ENCODE measurements at regions not wholly inside any gene's neighbourhood (a gene's known extent, or its start where the extent isn't known, plus 50 kb on each side); places are given as distances from the start of the nearest gene placed in this dataset.

- TF ChIP-seq REST (IDR thresholded peaks at IDR 0.05; ENCODE audit: low read depth) (no peak), EGR1 (IDR thresholded peaks at IDR 0.05) (no peak), EP300 (IDR thresholded peaks at IDR 0.05; ENCODE audit: borderline replicate concordance) (no peak), CEBPB (IDR thresholded peaks at IDR 0.05) (no peak), CREB1 (IDR thresholded peaks at IDR 0.05; ENCODE audit: low read depth) (no peak), FOXM1 (IDR thresholded peaks at IDR 0.05; ENCODE audit: borderline replicate concordance, low read depth) (no peak), USF1 (IDR thresholded peaks at IDR 0.05) (no peak), TCF12 (IDR thresholded peaks at IDR 0.05; ENCODE audit: low read depth) (no peak), RAD21 (IDR thresholded peaks at IDR 0.05; ENCODE audit: low read depth) (no peak), YY1 (IDR thresholded peaks at IDR 0.05; ENCODE audit: low read depth) (no peak), TEAD4 (IDR thresholded peaks at IDR 0.05) (no peak), TAF1 (IDR thresholded peaks at IDR 0.05; ENCODE audit: low read depth) (no peak)
- TF ChIP-seq, protein P1, sequence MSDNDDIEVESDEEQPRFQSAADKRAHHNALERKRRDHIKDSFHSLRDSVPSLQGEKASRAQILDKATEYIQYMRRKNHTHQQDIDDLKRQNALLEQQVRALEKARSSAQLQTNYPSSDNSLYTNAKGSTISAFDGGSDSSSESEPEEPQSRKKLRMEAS (IDR thresholded peaks at IDR 0.05): no peak
Observed at GRCh38 chr18:68472701-68473295, 242.1 kb downstream of the TMX3 start.

DNA sequence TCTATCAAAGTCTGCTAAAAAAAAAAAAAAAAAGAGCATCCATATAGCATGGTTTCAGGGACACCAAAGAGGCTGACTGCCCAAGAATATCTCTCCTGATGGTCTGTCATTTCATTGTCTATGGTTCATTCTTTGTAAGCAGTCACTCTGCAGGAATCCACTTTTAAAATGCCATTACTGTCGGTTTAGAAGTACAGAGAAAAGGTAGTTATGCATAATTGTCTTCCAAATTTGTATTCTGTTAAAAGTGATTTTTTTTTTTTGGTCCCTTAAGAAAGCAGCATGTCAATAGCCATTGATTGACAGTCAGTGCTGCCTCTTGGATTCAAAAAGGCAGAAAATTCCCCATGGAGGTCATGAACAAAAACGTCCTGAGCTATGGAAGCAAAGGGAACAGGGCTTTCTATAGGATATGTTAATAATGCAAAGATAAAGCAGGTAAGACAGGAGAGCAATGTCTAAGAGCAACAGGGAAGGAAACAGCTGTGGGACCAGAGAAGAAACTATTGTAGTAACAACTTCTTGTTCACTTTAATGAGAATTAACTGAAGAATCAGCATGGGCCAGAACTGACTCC, 245.8 kb downstream of the TMX3 start:
- no peak for TF ChIP-seq CREB1 (IDR thresholded peaks at IDR 0.05; ENCODE audit: low read depth)

DNA sequence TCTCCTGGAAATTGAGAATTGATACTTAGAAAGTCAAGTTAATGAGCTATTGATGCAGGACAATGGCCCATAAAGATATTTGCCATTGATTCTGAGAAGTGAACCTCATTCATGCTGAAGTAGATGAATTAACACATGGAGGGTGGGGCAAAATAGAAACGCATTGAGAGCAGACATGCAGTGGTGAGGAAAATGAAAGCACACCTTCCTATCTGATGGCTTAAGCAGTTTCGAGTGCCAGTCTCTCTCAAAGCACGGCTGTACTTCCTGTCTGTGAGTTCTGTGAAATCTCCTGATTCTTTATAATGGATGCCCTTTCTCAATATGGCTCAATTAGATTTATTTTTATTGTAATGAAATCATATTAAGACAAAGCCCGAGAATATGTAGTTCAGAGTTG, 247.0 kb downstream of the TMX3 start:
- no peak for TF ChIP-seq EP300 (IDR thresholded peaks at IDR 0.05; ENCODE audit: borderline replicate concordance)
- TF ChIP-seq ZBTB7A (IDR thresholded peaks at IDR 0.05; ENCODE audit: low read depth): no peak
- no peak for TF ChIP-seq TEAD4 (IDR thresholded peaks at IDR 0.05)
- TF ChIP-seq YY1 (IDR thresholded peaks at IDR 0.05; ENCODE audit: low read depth): no peak
- no peak for TF ChIP-seq NFIC (IDR thresholded peaks at IDR 0.05)
- TF ChIP-seq TAF1 (IDR thresholded peaks at IDR 0.05; ENCODE audit: low read depth): no peak
- TF ChIP-seq EGR1 (IDR thresholded peaks at IDR 0.05): no peak
- TF ChIP-seq CREB1 (IDR thresholded peaks at IDR 0.05; ENCODE audit: low read depth): no peak

DNA sequence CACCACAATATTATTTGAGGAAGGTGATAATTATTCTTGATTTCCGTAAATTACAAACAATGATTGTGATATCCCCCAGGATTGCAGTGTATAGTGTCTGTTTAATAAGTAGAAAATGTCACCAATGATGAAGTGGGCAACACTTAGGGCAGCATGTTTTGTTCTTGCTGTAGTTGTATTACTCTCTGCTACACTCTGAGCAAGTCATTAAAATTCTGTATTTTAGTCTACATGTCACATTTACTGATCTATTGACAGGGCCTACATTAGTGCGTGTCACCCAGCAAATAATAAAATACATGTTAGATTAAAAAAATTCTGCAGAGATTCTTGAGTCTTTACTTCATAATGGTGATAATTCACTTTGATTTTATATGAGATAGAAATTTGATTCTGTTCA, 247.6 kb downstream of the TMX3 start:
- no peak for TF ChIP-seq YY1 (IDR thresholded peaks at IDR 0.05; ENCODE audit: low read depth)
- no peak for TF ChIP-seq FOXM1 (IDR thresholded peaks at IDR 0.05; ENCODE audit: borderline replicate concordance, low read depth)
- no peak for TF ChIP-seq TAF1 (IDR thresholded peaks at IDR 0.05; ENCODE audit: low read depth)
- TF ChIP-seq ZBTB7A (IDR thresholded peaks at IDR 0.05; ENCODE audit: low read depth): no peak
- TF ChIP-seq CEBPB (IDR thresholded peaks at IDR 0.05): no peak
- TF ChIP-seq RAD21 (IDR thresholded peaks at IDR 0.05; ENCODE audit: low read depth): no peak
- TF ChIP-seq NFIC (IDR thresholded peaks at IDR 0.05): no peak
- no peak for TF ChIP-seq USF1 (IDR thresholded peaks at IDR 0.05)
- no peak for TF ChIP-seq TEAD4 (IDR thresholded peaks at IDR 0.05)
- no peak for TF ChIP-seq REST (IDR thresholded peaks at IDR 0.05; ENCODE audit: low read depth)
- TF ChIP-seq, protein P1 (IDR thresholded peaks at IDR 0.05): no peak
- TF ChIP-seq TCF12 (IDR thresholded peaks at IDR 0.05; ENCODE audit: low read depth): no peak
- TF ChIP-seq CREB1 (IDR thresholded peaks at IDR 0.05; ENCODE audit: low read depth): no peak
- TF ChIP-seq EP300 (IDR thresholded peaks at IDR 0.05; ENCODE audit: borderline replicate concordance): no peak
- TF ChIP-seq EGR1 (IDR thresholded peaks at IDR 0.05): no peak

GRCh38 chr18:68466672-68467071, 248.2 kb downstream of the TMX3 start:
- no peak for TF ChIP-seq EP300 (IDR thresholded peaks at IDR 0.05; ENCODE audit: borderline replicate concordance)
- no peak for TF ChIP-seq YY1 (IDR thresholded peaks at IDR 0.05; ENCODE audit: low read depth)
- no peak for TF ChIP-seq TCF12 (IDR thresholded peaks at IDR 0.05; ENCODE audit: low read depth)
- TF ChIP-seq TAF1 (IDR thresholded peaks at IDR 0.05; ENCODE audit: low read depth): no peak
- TF ChIP-seq, protein P1 (IDR thresholded peaks at IDR 0.05): no peak

DNA sequence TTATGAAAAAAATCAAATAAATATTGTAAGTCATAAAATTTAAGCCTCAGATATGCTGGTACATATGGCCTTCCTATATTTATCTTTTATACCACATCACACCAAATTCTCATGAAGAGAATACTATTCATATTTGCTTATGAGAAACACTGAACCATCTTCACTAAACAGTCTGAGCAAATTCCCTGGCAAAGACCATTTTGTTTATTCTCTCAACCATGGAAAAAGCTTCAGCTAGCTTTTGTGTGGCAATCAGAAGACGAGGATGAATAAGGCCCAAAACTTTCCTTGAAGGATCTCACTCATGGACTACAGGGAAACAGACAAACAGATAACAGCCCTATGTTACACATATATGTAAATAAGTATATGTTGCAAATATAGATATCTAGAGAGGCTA, 252.1 kb downstream of the TMX3 start:
- TF ChIP-seq, protein P1 (IDR thresholded peaks at IDR 0.05): no peak
- TF ChIP-seq REST (IDR thresholded peaks at IDR 0.05; ENCODE audit: low read depth) (no peak), RAD21 (IDR thresholded peaks at IDR 0.05; ENCODE audit: low read depth) (no peak), CREB1 (IDR thresholded peaks at IDR 0.05; ENCODE audit: low read depth) (no peak), TEAD4 (IDR thresholded peaks at IDR 0.05) (no peak), EGR1 (IDR thresholded peaks at IDR 0.05) (no peak), EP300 (IDR thresholded peaks at IDR 0.05; ENCODE audit: borderline replicate concordance) (no peak), NFIC (IDR thresholded peaks at IDR 0.05) (no peak), USF1 (IDR thresholded peaks at IDR 0.05) (no peak), ZBTB7A (IDR thresholded peaks at IDR 0.05; ENCODE audit: low read depth) (no peak)

Measured in Ishikawa (cell line).